AG09309 (cell line): ENCODE measurements at regions not wholly inside any gene's neighbourhood (a gene's known extent, or its start where the extent isn't known, plus 50 kb on each side); places are given as distances from the start of the nearest gene placed in this dataset.
"Not testable (repeated sequence)": the region's sequence is repeated elsewhere in the genome, so short reads cannot be mapped to it uniquely, and the experiment has no call there.

Experiments used
- DNase-seq: peaks from one replicate; pipeline ENCODE4 v3.0.0-alpha.2; 2010; ENCODE audit warnings: low read depth
- H3K4me3 ChIP-seq: 2 replicates; pipeline ENCODE4 v1.5.1; 2011; ENCODE audit warnings: mild to moderate bottlenecking, low read depth, low read length, moderate library complexity; ENCODE audit not compliant: control insufficient read depth

DNA sequence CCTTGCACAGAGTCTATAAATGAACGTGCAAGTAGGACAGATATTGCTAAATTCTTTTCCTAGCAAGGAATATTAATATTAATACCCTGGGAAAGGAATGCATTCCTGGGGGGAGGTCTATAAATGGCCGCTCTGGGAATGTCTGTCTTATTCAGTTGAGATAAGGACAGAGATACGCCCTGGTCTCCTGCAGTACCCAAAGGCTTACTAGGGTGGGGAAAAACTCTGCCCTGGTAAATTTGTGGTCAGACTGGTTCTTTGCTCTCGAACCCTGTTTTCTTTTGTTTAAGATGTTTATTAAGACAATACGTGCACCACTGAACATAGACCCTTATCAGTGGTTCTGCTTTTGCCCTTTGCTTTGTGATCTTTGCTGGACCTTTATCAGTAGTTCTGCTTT, 122.0 kb downstream of the ART5 start:
- not testable (repeated sequence) for H3K4me3 ChIP-seq, DNase-seq

GRCh38 chr11:3516934-3517567, 124.7 kb downstream of the ART5 start:
- not testable (repeated sequence) for DNase-seq, H3K4me3 ChIP-seq

GRCh38 chr11:3516345-3516933, 125.4 kb downstream of the ART5 start:
- not testable (repeated sequence) for DNase-seq, H3K4me3 ChIP-seq

GRCh38 chr11:3514635-3515424, 127.0 kb downstream of the ART5 start:
- H3K4me3 ChIP-seq, DNase-seq: not testable (repeated sequence)

- H3K4me3 ChIP-seq: not testable (repeated sequence)
Observed at GRCh38 chr11:3513311-3513710, 128.5 kb downstream of the ART5 start.

GRCh38 chr11:3512751-3513150, 129.0 kb downstream of the ART5 start:
- not testable (repeated sequence) for DNase-seq, H3K4me3 ChIP-seq

More at GRCh38 chr11:3513311-3513710, 128.5 kb downstream of the ART5 start:
- not testable (repeated sequence) for DNase-seq

- not testable (repeated sequence) for DNase-seq, H3K4me3 ChIP-seq
Observed at GRCh38 chr11:3512133-3512703, 129.6 kb downstream of the ART5 start.

DNA sequence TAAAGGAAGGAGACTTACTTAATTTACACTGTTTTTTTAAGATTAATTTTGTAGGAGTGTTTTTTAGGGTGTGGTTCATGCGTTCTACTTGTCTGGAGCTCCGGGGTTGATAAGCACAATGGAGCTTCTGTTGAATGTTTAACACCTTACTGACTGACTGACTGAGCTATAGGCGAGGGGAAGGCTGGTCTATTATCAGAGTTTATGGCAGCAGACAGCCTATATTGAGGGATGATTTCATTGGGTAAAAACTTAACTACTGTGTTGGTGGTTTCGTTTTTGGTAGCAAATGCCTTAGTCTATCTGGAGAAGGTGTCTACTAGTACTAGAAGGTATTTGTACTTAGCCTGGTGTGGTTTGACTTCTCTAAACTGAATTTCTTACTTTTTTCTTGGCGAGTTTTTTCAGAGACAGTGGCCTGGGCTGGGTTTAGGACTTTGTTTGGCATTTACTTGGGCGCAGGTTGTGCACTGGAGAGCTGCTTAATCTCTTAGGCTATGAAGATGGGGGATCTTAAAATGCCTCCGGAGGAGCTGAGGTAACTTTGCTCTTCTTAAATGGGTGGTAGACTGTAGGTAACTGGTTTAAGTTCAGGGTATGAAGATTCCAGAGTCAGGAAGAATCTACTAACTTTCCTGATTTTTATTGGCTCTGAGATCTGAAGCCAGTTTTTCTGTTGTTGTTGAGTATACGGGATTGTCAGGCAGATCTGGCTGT, 130.2 kb downstream of the ART5 start:
- DNase-seq: not testable (repeated sequence)

DNA sequence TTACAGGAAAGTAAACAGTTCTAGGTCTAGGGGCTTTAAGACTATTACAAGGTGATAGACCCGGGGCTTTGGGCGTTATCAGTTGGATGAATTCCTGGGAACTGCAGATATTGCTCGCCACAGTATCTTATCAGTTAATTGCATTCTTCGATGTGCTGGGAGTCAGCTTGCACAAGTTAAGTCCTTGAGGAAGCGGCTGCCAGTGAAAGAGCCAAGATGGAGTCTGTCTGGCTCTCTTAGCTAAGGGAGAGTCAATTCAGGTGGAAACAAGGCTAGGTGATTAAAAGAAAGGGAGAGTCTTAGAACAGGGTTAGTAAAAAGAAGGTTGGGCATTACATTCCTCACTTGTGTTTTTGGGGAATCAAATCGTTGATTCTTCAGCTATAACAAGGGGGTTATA, 130.6 kb upstream of the ZNF195 start:
- DNase-seq, H3K4me3 ChIP-seq: not testable (repeated sequence)

More for the DNA sequence above, 130.2 kb downstream of the ART5 start:
- not testable (repeated sequence) for H3K4me3 ChIP-seq

DNA sequence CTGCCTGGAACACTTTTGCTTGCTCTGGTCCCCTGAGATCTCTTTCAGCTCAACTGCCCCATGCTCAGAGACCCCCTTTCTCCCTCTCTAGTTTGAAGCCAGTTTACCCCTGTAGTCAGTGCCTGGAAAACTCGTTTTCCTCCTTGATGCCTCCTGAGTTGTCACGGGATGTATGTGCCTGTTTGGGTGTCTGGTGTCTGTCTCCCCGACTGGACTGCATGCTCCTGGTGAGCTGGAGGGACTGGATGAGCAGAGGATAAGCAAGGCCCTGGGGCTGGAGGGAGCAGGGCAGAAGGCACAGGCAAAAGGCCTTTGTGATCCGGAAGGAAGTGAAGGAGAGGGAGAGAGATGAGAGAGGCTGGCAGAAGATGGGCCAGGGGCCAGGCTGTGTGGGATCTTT, 120.3 kb upstream of the ZNF195 start:
- H3K4me3 ChIP-seq, DNase-seq: not testable (repeated sequence)

- not testable (repeated sequence) for DNase-seq, H3K4me3 ChIP-seq
Observed at GRCh38 chr11:3498356-3498755, 119.4 kb upstream of the ZNF195 start.

DNA sequence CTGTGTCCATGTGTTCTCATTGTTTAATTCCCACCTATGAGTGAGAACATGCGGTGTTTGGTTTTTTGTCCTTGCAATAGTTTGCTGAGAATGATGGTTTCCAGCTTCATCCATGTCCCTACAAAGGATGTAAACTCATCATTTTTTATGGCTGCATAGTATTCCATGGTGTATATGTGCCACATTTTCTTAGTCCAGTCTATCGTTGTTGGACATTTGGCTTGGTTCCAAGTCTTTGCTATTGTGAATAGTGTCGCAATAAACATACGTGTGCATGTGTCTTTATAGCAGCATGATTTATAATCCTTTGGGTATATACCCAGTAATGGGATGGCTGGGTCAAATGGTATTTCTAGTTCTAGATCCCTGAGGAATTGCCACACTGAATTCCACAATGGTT, 114.2 kb upstream of the ZNF195 start:
- DNase-seq, H3K4me3 ChIP-seq: not testable (repeated sequence)

GRCh38 chr11:3488003-3488402, 109.1 kb upstream of the ZNF195 start:
- not testable (repeated sequence) for H3K4me3 ChIP-seq, DNase-seq

DNA sequence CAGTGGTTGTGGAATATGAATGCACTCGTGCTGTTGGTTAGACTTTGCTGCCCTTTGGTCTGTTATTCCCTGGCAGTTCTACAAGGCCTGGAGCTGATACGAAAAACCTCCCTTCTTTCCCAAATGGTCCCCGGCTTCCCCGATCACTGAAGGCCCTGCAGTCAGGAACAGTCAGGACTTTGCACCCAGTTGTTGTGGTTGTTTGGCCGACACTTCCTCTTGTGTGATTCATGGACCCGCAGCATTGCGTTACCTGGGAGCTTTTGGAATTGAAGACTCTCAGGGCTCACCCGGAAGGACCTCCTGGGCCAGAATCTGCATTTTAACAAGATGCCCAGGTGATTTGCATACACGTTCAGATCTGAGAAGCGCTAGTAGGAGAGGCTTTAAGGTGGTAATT, 106.8 kb upstream of the ZNF195 start:
- not testable (repeated sequence) for H3K4me3 ChIP-seq, DNase-seq

DNA sequence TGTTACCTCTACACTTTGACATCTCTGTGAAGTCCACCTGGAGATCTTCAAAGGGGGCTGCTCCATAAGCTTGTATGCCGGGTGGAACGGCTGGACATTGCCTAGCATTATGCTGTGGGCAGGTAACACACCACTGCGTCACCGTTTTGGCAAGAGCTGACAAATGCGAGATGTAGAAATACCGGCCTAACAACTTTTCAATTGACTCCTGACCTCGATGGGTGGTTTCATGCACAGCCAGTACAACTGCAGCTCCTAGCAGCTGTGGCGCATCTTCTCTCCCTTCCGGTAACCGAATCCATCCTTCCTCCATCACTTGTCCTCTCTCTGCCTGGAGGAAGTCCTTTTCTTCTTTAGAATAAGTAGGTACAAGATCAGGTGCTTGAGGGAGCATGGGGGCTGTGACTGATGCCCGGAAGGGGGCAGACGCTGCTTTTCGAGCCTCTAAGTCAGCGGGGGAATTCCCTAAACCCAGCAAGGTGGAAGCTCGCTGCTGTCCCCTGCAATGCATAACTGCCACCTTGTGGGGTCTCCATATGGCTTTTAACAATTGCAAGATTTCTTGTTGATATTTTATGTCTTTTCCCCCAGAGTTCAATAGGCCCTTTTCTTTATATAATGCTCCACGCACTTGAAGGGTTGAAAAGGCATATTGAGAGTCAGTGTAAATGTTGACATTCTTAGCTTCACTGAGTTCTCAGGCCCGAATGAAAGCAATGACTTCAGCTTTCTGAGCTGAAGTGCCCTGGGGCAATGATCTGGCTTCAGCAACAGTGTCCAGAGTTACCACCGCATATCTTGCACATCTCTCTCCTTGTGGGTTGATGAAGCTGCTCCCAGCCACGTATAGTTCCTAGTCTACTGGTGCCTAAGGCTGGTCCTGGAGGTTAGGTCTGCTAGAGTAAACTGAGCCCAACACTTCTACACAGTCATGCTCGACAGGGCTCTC, 98.3 kb upstream of the ZNF195 start:
- H3K4me3 ChIP-seq, DNase-seq: not testable (repeated sequence)
